ENCODE measurements at regions not wholly inside any gene's neighbourhood (a gene's known extent, or its start where the extent isn't known, plus 50 kb on each side); places are given as distances from the start of the nearest gene placed in this dataset.
"Not testable (repeated sequence)": the region's sequence is repeated elsewhere in the genome, so short reads cannot be mapped to it uniquely, and the experiment has no call there.

GRCh38 chr10:61192589-61192988 is 248.6 kb upstream of the RHOBTB1 start:
- not testable (repeated sequence) for TF ChIP-seq ZNF746 (CRISPR knock-in tag; IDR thresholded peaks at IDR 0.05); KDM1A (CRISPR knock-in tag; IDR thresholded peaks at IDR 0.05); CTCF (CRISPR knock-in tag; IDR thresholded peaks at IDR 0.05); ZNF724P (CRISPR knock-in tag; IDR thresholded peaks at IDR 0.05; ENCODE audit: borderline replicate concordance)
